RWPE2 (cell line): ENCODE measurements at regions not wholly inside any gene's neighbourhood (a gene's known extent, or its start where the extent isn't known, plus 50 kb on each side); places are given as distances from the start of the nearest gene placed in this dataset.

Experiments used
- ATAC-seq: fragments of 200-7000 bp; cut with Tn5 transposase; 3 replicates; pipeline ENCODE4 v1.9.1; 2021; ENCODE audit warnings: low read depth
- DNase-seq: peaks from one replicate; pipeline ENCODE4 v3.0.0-alpha.2; 2020; ENCODE audit warnings: low spot score
- H3K27ac ChIP-seq: fragments of 450-650 bp; 2 replicates; pipeline ENCODE4 v1.5.1; 2017; ENCODE audit warnings: mild to moderate bottlenecking; ENCODE audit not compliant: poor library complexity, severe bottlenecking
- H3K27me3 ChIP-seq: fragments of 250-450 bp; sonication (Bioruptor Pico); 2 replicates; pipeline ENCODE4 v1.5.1; 2021; ENCODE audit warnings: mild to moderate bottlenecking, moderate library complexity; ENCODE audit not compliant: insufficient read depth, poor library complexity, severe bottlenecking
- H3K36me3 ChIP-seq: fragments of 250-450 bp; sonication (Bioruptor Pico); 2 replicates; pipeline ENCODE4 v1.5.1; 2020; ENCODE audit warnings: low read depth, mild to moderate bottlenecking, moderate library complexity
- H3K4me1 ChIP-seq: fragments of 250-450 bp; sonication (Bioruptor Pico); 2 replicates; pipeline ENCODE4 v1.5.1; 2021; ENCODE audit warnings: mild to moderate bottlenecking, moderate library complexity; ENCODE audit not compliant: insufficient read depth, poor library complexity, severe bottlenecking
- H3K4me3 ChIP-seq: fragments of 250-450 bp; sonication (Bioruptor Pico); 2 replicates; pipeline ENCODE4 v1.5.1; 2021; ENCODE audit warnings: mild to moderate bottlenecking, moderate library complexity; ENCODE audit not compliant: severe bottlenecking
- H3K9me3 ChIP-seq: fragments of 250-450 bp; sonication (Bioruptor Pico); 2 replicates; pipeline ENCODE4 v1.5.1; 2021; ENCODE audit warnings: mild to moderate bottlenecking, moderate library complexity; ENCODE audit not compliant: severe bottlenecking
- CTCF ChIP-seq: fragments of 450-650 bp; IDR thresholded peaks from one replicate; pipeline ENCODE4 v1.5.1; 2017; ENCODE audit warnings: mild to moderate bottlenecking, moderate library complexity; ENCODE audit not compliant: poor library complexity, severe bottlenecking

DNA sequence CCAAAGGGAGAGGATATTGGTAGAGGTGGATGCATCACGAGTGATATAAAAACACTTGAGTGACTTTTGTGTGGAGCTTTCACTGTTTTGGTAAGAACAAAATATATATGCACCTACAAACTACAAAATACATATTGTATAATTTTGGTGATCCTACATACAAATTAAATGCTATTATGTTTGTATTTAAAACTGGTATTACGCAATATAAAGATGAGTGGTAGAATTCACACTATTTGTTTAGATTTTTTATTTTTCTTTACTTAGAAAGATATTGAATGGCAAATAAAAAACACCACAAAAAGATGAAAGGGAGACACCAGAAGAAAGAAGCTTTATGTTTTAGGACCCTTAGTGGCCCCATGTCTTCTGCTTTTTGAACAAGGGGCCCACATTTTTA, 770.7 kb upstream of the ID2 start:
- ATAC-seq, result no peak
- Histone ChIP-seq H3K4me1 (no peaks in the 10 kb centered on the region), H3K9me3 (no peaks in the 10 kb centered on the region)

DNA sequence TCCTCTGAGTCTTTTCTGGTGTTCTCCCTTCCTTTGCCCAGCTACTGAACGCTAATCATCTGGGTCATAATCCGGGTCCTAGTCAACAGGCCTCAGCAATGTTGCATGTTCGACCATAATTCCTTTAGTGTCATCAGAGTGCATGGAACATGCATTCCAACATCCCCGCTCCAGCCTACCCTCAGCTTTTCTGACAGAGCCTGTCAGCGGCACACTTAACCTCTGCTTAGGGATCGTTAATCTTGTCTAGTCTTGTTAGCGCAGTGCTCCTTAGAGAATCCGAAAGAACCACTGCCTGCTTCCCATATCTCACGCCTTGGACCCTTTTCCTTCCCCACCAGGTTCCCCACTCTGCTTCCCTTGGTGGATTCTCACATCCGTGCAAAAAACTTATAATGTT, 767.9 kb upstream of the ID2 start:
- no peak for TF ChIP-seq CTCF

More for the DNA sequence above, 770.7 kb upstream of the ID2 start:
- Histone ChIP-seq H3K4me3 (no peak overlapping the region), H3K27ac (no peak overlapping the region), H3K27me3 (no peaks in the 10 kb centered on the region), H3K36me3 (no peaks in the 10 kb centered on the region)
- no peak for DNase-seq
- TF ChIP-seq CTCF, result no peak

GRCh38 chr2:7915302-7916091, 766.4 kb upstream of the ID2 start:
- no peaks in the 10 kb centered on the region for H3K36me3 ChIP-seq
- H3K27ac ChIP-seq, result no peak overlapping the region
- DNase-seq (no peak), ATAC-seq (no peak)
- H3K4me3 ChIP-seq, result no peak overlapping the region
- TF ChIP-seq CTCF, result no peak
- H3K4me1 ChIP-seq, result no peaks in the 10 kb centered on the region
- no peaks in the 10 kb centered on the region for H3K9me3 ChIP-seq
- H3K27me3 ChIP-seq, result no peaks in the 10 kb centered on the region

More for the DNA sequence above, 767.9 kb upstream of the ID2 start:
- Histone ChIP-seq H3K9me3 (no peaks in the 10 kb centered on the region), H3K27ac (no peak overlapping the region), H3K4me3 (no peak overlapping the region), H3K36me3 (no peaks in the 10 kb centered on the region), H3K27me3 (no peaks in the 10 kb centered on the region), H3K4me1 (no peaks in the 10 kb centered on the region)
- DNase-seq, result no peak
- ATAC-seq, result no peak

DNA sequence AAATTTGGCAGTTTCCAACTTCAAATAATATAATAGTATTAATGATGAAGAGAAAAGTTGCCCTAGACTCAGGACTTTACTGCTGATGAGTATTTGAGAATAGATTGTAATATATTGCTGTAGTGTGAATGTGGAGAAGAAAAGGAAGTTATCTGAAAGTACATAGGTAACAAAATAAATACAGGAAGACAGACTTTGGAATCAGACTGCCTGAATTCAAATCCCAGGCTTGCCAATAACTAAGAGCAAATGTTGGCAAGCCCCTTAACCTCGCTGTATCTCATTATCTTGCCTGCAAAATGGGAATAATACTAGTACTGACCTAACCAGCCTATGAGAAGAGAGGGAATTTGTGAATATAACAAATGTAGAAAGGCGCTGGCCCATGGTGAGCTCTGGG, 765.2 kb upstream of the ID2 start:
- Histone ChIP-seq H3K36me3 (no peaks in the 10 kb centered on the region), H3K4me3 (no peak overlapping the region), H3K27me3 (no peaks in the 10 kb centered on the region), H3K4me1 (no peaks in the 10 kb centered on the region), H3K27ac (no peak overlapping the region), H3K9me3 (no peaks in the 10 kb centered on the region)
- DNase-seq (no peak), ATAC-seq (no peak)
- no peak for TF ChIP-seq CTCF

DNA sequence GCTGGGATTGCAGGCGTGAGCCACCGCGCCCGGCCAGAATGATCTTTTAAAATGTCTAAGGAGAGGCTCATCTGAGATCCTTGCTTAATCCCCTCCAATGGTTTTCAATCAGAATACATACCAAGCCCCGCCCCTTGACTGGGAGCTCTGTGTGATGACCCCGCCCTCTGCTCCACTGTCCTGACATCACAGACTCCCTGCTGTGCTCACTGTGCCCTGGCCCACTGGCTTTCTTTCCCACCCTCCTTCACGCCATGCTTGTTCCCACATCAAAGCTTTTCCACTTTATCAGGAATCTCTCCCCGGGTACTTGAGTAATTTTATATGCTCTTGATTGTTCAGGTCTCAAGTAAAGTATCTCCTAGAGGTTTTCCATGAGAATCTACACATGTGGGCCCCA, 762.3 kb upstream of the ID2 start:
- Histone ChIP-seq H3K4me3 (no peak overlapping the region), H3K9me3 (no peaks in the 10 kb centered on the region), H3K4me1 (no peaks in the 10 kb centered on the region), H3K27me3 (no peaks in the 10 kb centered on the region), H3K27ac (no peak overlapping the region), H3K36me3 (no peaks in the 10 kb centered on the region)
- ATAC-seq (no peak), DNase-seq (no peak)
- TF ChIP-seq CTCF, result no peak
